ENCODE measurements at regions not wholly inside any gene's neighbourhood (a gene's known extent, or its start where the extent isn't known, plus 50 kb on each side); places are given as distances from the start of the nearest gene placed in this dataset.

- ATAC-seq (no peak), DNase-seq (ENCODE audit: low spot score) (no peak)
- no peaks in the 10 kb centered on the region for H3K4me1 Mint-ChIP-seq (ENCODE audit: low read depth in 2 of 2)
- no peaks in the 10 kb centered on the region for H3K36me3 Mint-ChIP-seq
- no peak overlapping the region for H3K4me3 Mint-ChIP-seq
- H3K27me3 Mint-ChIP-seq = peaks cover 0 to 18% of the 10 kb centered on the region in 2 donors
- H3K9me3 Mint-ChIP-seq = no peaks in the 10 kb centered on the region
- no peak overlapping the region for H3K27ac Mint-ChIP-seq
Observed at GRCh38 chr13:33340631-33341030, 55.1 kb upstream of the STARD13 start.

DNA sequence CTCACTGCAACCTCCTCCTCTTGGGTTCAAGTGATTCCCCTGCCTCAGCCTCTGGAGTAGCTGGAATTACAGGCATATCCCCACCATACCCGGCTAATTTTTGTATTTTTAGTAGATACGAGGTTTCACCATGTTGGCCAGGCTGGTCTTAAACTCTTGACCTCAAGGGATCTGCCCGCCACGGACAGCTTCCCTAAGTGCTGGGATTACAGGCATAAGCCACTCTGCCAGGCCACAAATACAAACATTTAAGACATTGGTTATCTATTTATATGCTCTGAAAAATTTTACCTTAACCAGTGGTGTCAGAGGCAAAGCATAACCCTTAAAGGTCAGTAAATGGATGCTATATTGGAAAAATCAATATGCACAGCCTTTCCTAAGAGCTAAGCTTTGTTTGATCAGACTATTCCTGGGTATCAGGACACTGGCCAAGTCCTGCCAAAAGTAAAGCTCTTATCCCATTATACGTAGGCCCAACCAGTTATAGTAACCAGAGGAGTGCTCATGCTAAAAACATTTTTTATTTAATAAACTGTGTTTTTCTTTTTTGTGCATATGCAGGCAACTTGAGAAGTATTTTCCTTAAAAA, 56.4 kb upstream of the STARD13 start:
- Mint-ChIP-seq H3K9me3 (no peaks in the 10 kb centered on the region), H3K27ac (no peak overlapping the region), H3K36me3 (no peaks in the 10 kb centered on the region), H3K27me3 (peaks cover 0 to 18% of the 10 kb centered on the region in 2 donors), H3K4me3 (no peak overlapping the region), H3K4me1 (ENCODE audit: low read depth in 2 of 2) (no peaks in the 10 kb centered on the region)
- ATAC-seq (no peak), DNase-seq (ENCODE audit: low spot score) (no peak)

GRCh38 chr13:33345842-33346241, 60.3 kb upstream of the STARD13 start:
- ATAC-seq (no peak), DNase-seq (ENCODE audit: low spot score) (no peak)
- Mint-ChIP-seq H3K36me3 (no peaks in the 10 kb centered on the region), H3K9me3 (peaks cover 2% of the 10 kb centered on the region), H3K4me3 (no peak overlapping the region), H3K27me3 (peaks cover 8 to 23% of the 10 kb centered on the region in 2 donors), H3K4me1 (ENCODE audit: low read depth in 2 of 2) (no peaks in the 10 kb centered on the region), H3K27ac (no peak overlapping the region)

- H3K36me3 Mint-ChIP-seq = no peaks in the 10 kb centered on the region
- H3K27me3 Mint-ChIP-seq = peaks cover 11 to 38% of the 10 kb centered on the region in 2 donors
Observed at GRCh38 chr13:33347861-33348260, 62.3 kb upstream of the STARD13 start.

DNA sequence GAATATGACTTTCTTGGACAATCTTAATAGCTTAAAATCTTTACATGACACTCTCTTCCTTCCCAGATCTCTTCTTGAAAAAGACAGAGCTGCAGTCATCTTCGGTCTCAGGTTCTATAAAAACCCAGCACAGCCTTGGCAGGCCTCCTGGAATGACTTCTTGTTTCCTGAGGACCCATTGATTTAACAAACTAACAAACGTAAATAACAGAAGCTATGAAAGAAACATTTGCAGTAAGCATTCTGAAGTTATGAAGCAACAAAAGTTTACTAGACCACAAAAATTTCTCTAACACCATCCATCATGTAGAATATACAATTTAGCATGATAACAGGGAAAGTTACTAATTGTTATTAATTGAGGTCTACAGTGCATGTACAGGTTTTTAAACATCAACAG, 62.8 kb upstream of the STARD13 start:
- Mint-ChIP-seq H3K36me3 (no peaks in the 10 kb centered on the region), H3K9me3 (peaks cover 3% of the 10 kb centered on the region), H3K27me3 (peaks cover 16 to 40% of the 10 kb centered on the region in 2 donors), H3K27ac (no peak overlapping the region), H3K4me1 (ENCODE audit: low read depth in 2 of 2) (no peaks in the 10 kb centered on the region), H3K4me3 (no peak overlapping the region)
- no peak for DNase-seq (ENCODE audit: low spot score)
- no peak for ATAC-seq

More at GRCh38 chr13:33347861-33348260, 62.3 kb upstream of the STARD13 start:
- H3K4me1 Mint-ChIP-seq (ENCODE audit: low read depth in 2 of 2) = no peaks in the 10 kb centered on the region
- peaks cover 3% of the 10 kb centered on the region for H3K9me3 Mint-ChIP-seq
- DNase-seq (ENCODE audit: low spot score) (no peak), ATAC-seq (no peak)
- H3K4me3 Mint-ChIP-seq = no peak overlapping the region
- H3K27ac Mint-ChIP-seq = no peak overlapping the region

DNA sequence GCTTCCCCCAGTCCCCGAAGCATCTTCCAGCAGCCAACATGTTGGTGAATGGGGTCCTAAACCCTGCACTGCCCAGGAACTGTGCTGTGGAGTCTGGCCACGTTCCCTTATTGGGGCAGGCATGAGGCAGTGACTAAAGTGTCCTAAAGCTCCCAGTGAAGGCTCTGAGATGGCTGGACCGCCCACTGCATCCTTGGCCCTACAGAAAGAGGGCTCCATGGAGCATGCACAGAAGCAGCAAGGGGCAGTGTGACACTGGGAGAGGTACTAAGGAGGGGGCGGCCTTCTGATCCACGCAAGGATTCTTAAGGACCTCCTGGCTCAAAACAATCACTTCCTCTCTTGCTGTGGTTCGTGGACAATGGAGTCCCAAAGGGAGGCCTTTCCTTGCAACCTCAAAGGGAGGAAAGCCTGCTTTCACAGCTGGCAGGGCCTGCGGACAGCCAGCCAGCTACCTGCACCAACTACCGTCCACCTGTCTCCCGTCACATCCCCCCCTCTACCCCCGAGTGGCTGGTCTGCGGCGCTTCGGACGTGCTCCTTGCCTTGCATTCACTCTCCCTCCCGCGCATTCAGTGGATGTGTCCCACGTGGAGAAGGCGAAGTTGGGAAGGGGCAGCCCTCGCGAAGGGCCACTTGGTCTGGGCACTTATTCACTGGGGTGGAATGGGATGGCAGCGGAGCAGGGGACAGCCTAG, 63.9 kb upstream of the STARD13 start:
- Mint-ChIP-seq H3K27ac (no peak overlapping the region), H3K4me3 (no peak overlapping the region), H3K9me3 (peaks cover 3% of the 10 kb centered on the region), H3K4me1 (ENCODE audit: low read depth in 2 of 2) (no peaks in the 10 kb centered on the region), H3K27me3 (peaks cover 23 to 40% of the 10 kb centered on the region in 2 donors), H3K36me3 (no peaks in the 10 kb centered on the region)
- ATAC-seq = no peak
- DNase-seq (ENCODE audit: low spot score) = no peak

GRCh38 chr13:33349986-33350826, 64.7 kb upstream of the STARD13 start:
- Mint-ChIP-seq H3K27me3 (peaks cover 23 to 40% of the 10 kb centered on the region in 2 donors), H3K4me1 (ENCODE audit: low read depth in 2 of 2) (no peaks in the 10 kb centered on the region), H3K4me3 (no peak overlapping the region)

GRCh38 chr13:33351319-33351718, 65.8 kb upstream of the STARD13 start:
- peaks cover 3% of the 10 kb centered on the region for H3K9me3 Mint-ChIP-seq
- peaks cover 23 to 40% of the 10 kb centered on the region in 2 donors for H3K27me3 Mint-ChIP-seq
- DNase-seq (ENCODE audit: low spot score) = no peak
- ATAC-seq = no peak
- H3K27ac Mint-ChIP-seq = no peak overlapping the region
- no peaks in the 10 kb centered on the region for H3K4me1 Mint-ChIP-seq (ENCODE audit: low read depth in 2 of 2)
- H3K36me3 Mint-ChIP-seq = no peaks in the 10 kb centered on the region
- no peak overlapping the region for H3K4me3 Mint-ChIP-seq

More at GRCh38 chr13:33349986-33350826, 64.7 kb upstream of the STARD13 start:
- ATAC-seq (peak in 1 of 2 donors; percentile 27), DNase-seq (ENCODE audit: low spot score) (no peak)
- H3K36me3 Mint-ChIP-seq = no peaks in the 10 kb centered on the region
- peaks cover 3% of the 10 kb centered on the region for H3K9me3 Mint-ChIP-seq
- no peak overlapping the region for H3K27ac Mint-ChIP-seq

GRCh38 chr13:33352041-33352440, 66.5 kb upstream of the STARD13 start:
- Mint-ChIP-seq H3K27me3 (peaks cover 23 to 40% of the 10 kb centered on the region in 2 donors), H3K4me3 (no peak overlapping the region), H3K27ac (no peak overlapping the region), H3K9me3 (peaks cover 3% of the 10 kb centered on the region), H3K4me1 (ENCODE audit: low read depth in 2 of 2) (no peaks in the 10 kb centered on the region), H3K36me3 (no peaks in the 10 kb centered on the region)
- DNase-seq (ENCODE audit: low spot score) = no peak
- no peak for ATAC-seq

GRCh38 chr13:33352526-33352925, 67.0 kb upstream of the STARD13 start:
- no peak overlapping the region for H3K4me3 Mint-ChIP-seq
- DNase-seq (ENCODE audit: low spot score) (no peak), ATAC-seq (no peak)
- no peak overlapping the region for H3K27ac Mint-ChIP-seq
- peaks cover 23 to 40% of the 10 kb centered on the region in 2 donors for H3K27me3 Mint-ChIP-seq
- peaks cover 3% of the 10 kb centered on the region for H3K9me3 Mint-ChIP-seq
- H3K4me1 Mint-ChIP-seq (ENCODE audit: low read depth in 2 of 2) = no peaks in the 10 kb centered on the region
- H3K36me3 Mint-ChIP-seq = no peaks in the 10 kb centered on the region

GRCh38 chr13:33353210-33353609, 67.7 kb upstream of the STARD13 start:
- H3K9me3 Mint-ChIP-seq = peaks cover 3% of the 10 kb centered on the region
- H3K4me3 Mint-ChIP-seq = no peak overlapping the region
- H3K4me1 Mint-ChIP-seq (ENCODE audit: low read depth in 2 of 2) = no peaks in the 10 kb centered on the region
- ATAC-seq (no peak), DNase-seq (ENCODE audit: low spot score) (no peak)
- H3K36me3 Mint-ChIP-seq = no peaks in the 10 kb centered on the region
- H3K27ac Mint-ChIP-seq = no peak overlapping the region
- H3K27me3 Mint-ChIP-seq = peaks cover 23 to 40% of the 10 kb centered on the region in 2 donors

GRCh38 chr13:33353646-33354045, 68.1 kb upstream of the STARD13 start:
- Mint-ChIP-seq H3K36me3 (no peaks in the 10 kb centered on the region), H3K4me1 (ENCODE audit: low read depth in 2 of 2) (no peaks in the 10 kb centered on the region), H3K4me3 (no peak overlapping the region), H3K27ac (no peak overlapping the region), H3K9me3 (peaks cover 3% of the 10 kb centered on the region), H3K27me3 (peaks cover 23 to 40% of the 10 kb centered on the region in 2 donors)
- DNase-seq (ENCODE audit: low spot score) (no peak), ATAC-seq (no peak)

GRCh38 chr13:33355201-33355895, 69.8 kb upstream of the STARD13 start:
- Mint-ChIP-seq H3K9me3 (peaks cover 3% of the 10 kb centered on the region), H3K27me3 (peaks cover 17 to 40% of the 10 kb centered on the region in 2 donors)
- DNase-seq (ENCODE audit: low spot score) = no peak

More at GRCh38 chr13:33355201-33355895, 69.8 kb upstream of the STARD13 start:
- no peak for ATAC-seq
- Mint-ChIP-seq H3K4me1 (ENCODE audit: low read depth in 2 of 2) (no peaks in the 10 kb centered on the region), H3K36me3 (no peaks in the 10 kb centered on the region), H3K27ac (no peak overlapping the region), H3K4me3 (no peak overlapping the region)

Data from natural killer cell treated with Interleukin-12 subunit alpha and Interleukin-12 subunit beta and Interleukin-15 and Interleukin-18, amount 100 ng/mL, for 72 hours (primary cell).